ENCODE measurements at regions not wholly inside any gene's neighbourhood (a gene's known extent, or its start where the extent isn't known, plus 50 kb on each side); places are given as distances from the start of the nearest gene placed in this dataset.

GRCh38 chr17:6323626-6324356, 111.1 kb downstream of the AIPL1 start:
- DNase-seq = no peak

GRCh38 chr17:6322316-6322715, 112.6 kb downstream of the AIPL1 start:
- no peak for DNase-seq

GRCh38 chr17:6314311-6314710, 120.6 kb downstream of the AIPL1 start:
- no peak for DNase-seq

- no peak for DNase-seq
These were observed 121.1 kb downstream of the AIPL1 start for GRCh38 chr17:6313835-6314234.

DNA sequence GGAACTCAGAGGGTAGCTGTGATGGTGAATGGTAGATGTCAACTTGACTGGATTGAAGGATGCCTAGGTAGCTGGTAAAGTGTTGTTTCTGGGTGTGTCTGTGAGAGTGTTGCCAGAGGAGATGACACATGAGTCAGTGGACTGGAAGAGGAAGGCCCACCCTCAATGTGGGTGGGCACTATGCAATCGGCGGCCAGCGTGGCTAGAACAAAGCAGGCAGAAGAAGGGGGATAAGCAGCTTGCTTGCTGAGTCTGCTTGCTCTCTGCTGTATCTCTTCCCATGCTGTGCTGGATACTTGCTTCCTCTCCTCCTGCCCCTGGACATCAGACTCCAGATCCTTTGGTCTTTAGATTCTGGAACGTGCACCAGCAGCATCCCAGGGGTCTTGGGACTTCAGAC, 128.1 kb downstream of the AIPL1 start:
- DNase-seq = no peak

GRCh38 chr17:6305613-6306360, 129.1 kb downstream of the AIPL1 start:
- DNase-seq = no peak

DNA sequence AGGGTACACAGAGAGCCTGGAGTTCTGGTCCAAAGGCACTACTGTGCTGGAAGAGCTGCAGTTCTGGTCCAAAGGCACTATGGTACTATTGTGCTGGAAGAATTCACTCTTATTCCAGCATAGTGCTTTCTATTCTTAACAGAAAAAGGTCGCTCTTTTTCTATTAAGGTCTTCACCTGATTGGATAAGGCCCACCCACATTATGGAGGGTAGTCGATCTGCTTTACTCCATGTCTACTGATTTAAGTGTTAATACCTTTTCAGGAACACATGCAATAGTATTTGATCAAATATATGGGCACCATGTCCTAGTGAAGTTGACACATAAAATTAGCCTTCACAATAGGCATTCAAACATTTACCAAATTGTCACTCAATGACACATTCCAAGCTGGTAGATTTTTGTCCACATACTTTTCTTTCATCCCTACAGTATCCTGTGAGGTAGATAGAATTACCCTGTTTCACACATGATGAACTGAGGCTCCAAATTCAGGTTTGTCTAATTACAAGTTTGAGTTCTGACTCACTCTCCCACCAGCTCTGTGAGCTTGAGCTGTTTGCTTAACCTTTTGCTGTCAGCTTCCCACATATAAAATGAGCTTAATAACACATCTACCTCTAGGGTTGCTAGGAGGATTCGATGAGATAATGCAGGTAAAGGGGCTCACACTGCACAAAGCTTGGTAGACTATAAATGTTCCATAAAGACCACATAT, 129.9 kb downstream of the AIPL1 start:
- DNase-seq = no peak

- DNase-seq = peak; percentile 44
These were observed 131.3 kb downstream of the AIPL1 start for GRCh38 chr17:6303664-6304063.

GRCh38 chr17:6299275-6299674, 135.6 kb downstream of the AIPL1 start:
- DNase-seq = no peak

GRCh38 chr17:6297960-6298359, 137.0 kb downstream of the AIPL1 start:
- DNase-seq = no peak

GRCh38 chr17:6297119-6297518, 137.8 kb downstream of the AIPL1 start:
- DNase-seq = no peak

- DNase-seq = no peak
These were observed 144.3 kb downstream of the AIPL1 start for GRCh38 chr17:6290488-6291196.

DNA sequence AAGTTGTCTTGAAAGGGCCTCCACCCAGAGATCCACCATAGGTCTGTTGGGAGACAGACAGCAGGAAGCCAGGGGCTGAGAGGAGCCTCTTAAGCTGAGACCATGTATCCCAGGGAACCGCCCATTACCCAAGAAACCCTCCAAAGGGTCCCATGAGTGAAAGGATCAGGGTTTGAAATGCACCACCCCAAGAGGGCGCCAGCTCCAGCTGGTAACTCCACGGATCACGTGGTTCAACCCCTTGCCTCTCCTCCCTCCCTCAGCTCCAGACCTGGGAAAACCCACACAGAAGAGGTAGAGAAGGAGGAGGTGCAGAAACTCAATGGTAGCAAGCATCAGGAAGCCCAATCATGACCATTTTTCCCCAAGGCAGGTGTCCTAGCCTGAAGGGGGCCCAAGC, 148.7 kb downstream of the AIPL1 start:
- peak; percentile 5 for DNase-seq

DNA sequence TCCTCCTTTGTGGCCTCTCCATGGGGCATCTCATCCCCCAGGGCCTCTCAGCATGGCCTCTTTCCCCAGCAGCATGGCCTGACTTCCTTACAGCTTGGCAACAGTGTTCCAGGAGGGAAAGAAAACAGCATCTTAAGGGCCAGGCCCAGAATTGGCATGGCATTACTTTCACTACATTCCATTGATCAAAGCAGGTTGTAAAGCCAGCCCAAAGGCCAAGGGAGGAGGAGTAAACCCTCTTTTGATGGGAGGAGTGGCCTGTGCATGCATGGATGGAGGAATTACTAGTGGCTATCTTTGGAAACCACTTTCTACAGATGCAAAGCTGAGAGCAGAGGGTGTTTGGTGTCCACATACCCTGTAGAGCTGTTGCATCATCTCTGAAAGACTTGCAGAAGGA, 149.4 kb downstream of the AIPL1 start:
- no peak for DNase-seq

GRCh38 chr17:6279659-6280058, 155.3 kb downstream of the AIPL1 start:
- DNase-seq = peak; percentile 11

- DNase-seq = no peak
These were observed 156.5 kb downstream of the AIPL1 start for GRCh38 chr17:6278376-6278775.

GRCh38 chr17:6276711-6277110, 158.2 kb downstream of the AIPL1 start:
- no peak for DNase-seq

- no peak for DNase-seq
These were observed 160.6 kb downstream of the AIPL1 start for GRCh38 chr17:6274310-6274709.

DNA sequence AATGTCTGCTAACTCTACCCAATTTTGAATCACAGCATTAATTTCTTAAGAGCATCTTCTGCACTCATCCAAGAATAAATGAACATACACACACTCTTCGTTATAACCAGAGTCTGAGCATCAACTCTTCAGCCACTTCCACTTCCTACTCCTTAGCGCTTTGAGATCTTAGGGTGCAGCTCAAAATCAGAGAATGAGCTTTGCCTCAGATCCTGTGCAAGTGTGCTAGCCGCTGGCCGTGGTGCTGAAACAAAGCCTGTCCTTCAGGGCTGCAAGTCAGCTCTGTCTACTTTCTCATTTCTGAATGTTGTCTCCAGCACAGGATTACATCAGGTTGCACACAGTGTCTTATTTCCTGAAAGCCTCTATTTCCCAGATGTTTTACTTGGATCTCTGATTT, 165.4 kb downstream of the AIPL1 start:
- peak; percentile 58 for DNase-seq

- DNase-seq = no peak
These were observed 173.5 kb downstream of the AIPL1 start for GRCh38 chr17:6261466-6261865.

DNA sequence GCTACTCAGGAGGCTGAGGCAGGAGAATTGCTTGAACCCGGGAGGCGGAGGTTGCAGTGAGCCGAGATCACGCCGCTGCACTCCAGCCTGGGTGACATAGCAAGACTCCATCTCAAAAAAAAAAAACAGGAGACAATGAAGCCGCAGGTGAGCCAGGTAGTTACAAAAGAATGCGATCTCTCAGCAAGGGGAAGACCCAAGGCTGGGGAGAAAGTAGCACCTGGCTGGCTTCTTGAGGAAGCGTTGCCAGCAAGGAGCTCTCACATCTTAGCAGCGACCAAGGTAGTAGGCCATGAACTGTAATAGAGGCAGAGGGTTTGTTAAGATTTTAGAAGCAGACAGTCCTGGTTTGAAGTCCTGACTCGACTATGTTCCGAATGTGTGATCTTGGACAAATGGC, 175.0 kb downstream of the AIPL1 start:
- DNase-seq = no peak

GRCh38 chr17:6257336-6257735, 177.6 kb downstream of the AIPL1 start:
- DNase-seq = no peak

DNA sequence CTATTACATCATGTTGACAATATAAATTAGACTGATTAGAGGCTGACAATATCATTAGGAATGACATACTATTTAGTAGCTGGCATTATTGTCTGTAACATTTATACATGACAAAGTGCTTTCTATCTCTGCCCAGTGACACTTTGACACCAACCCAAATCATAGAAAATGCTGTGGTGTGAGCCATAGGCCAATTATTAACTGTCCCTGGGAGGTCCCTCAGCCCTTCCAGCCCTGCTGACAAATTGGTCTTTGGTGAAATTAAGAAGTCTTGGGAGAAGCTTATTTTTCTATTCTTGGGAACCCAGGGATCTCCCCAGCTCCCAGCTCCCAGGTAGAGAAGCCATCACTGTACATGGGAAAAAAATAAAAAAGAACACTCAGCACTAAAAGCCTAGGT, 179.6 kb downstream of the AIPL1 start:
- DNase-seq = no peak
